ENCODE measurements at regions not wholly inside any gene's neighbourhood (a gene's known extent, or its start where the extent isn't known, plus 50 kb on each side); places are given as distances from the start of the nearest gene placed in this dataset.

GRCh38 chr20:48015943-48016723 lies 230.9 kb upstream of the SULF2 start:
- TF ChIP-seq CTCF (IDR thresholded peaks at IDR 0.05) = no peak
- no peak overlapping the region for H3K27ac Mint-ChIP-seq
- Histone ChIP-seq H4K20me1 (ENCODE audit: insufficient read depth, low read length) (no peaks in the 10 kb centered on the region), H3K27me3 (ENCODE audit: control insufficient read depth in 2 of 2, insufficient read depth in 2 of 2, low read length in 2 of 2) (peaks cover 0 to 4% of the 10 kb centered on the region in 2 donors), H3K4me2 (replicated peaks; ENCODE audit: extremely low read depth, low read length, poor library complexity, severe bottlenecking) (no peak overlapping the region), H3K9ac (ENCODE audit: insufficient read depth, low read length, poor library complexity, severe bottlenecking) (no peak overlapping the region), H3K9me3 (replicated peaks in 1 of 2; ENCODE audit: control insufficient read depth in 1 of 2, insufficient read depth in 1 of 2, low read length in 2 of 2) (peaks cover 9 to 15% of the 10 kb centered on the region in 2 donors), H3K4me1 (ENCODE audit: control insufficient read depth in 1 of 2, insufficient read depth in 2 of 2, low read length in 2 of 2) (no peaks in the 10 kb centered on the region), H3K79me2 (ENCODE audit: insufficient read depth, low read length) (no peaks in the 10 kb centered on the region), H3K27ac (ENCODE audit: low read depth in 1 of 2, low read length in 2 of 2) (no peak overlapping the region), H3K36me3 (replicated peaks in 1 of 2; ENCODE audit: control insufficient read depth in 1 of 2, insufficient read depth in 2 of 2, low read length in 2 of 2) (no peaks in the 10 kb centered on the region), H3K4me3 (replicated peaks in 1 of 3; ENCODE audit: low read depth in 2 of 3, low read length in 3 of 3) (no peak overlapping the region), H2AFZ (ENCODE audit: insufficient read depth, low read depth, low read length, poor library complexity, severe bottlenecking) (no peak overlapping the region)
- H3K4me3 Mint-ChIP-seq = no peak overlapping the region
- H3K27me3 Mint-ChIP-seq (ENCODE audit: low read depth in 3 of 3) = peaks cover 9 to 32% (median 18%) of the 10 kb centered on the region in 3 donors
- peaks cover 4 to 25% (median 20%) of the 10 kb centered on the region in 7 donors for H3K9me3 Mint-ChIP-seq
- intact Hi-C loops (cut with micrococcal nuclease) = no loop called here
- H3K4me1 Mint-ChIP-seq = peaks cover 8% of the 10 kb centered on the region
- 92% methylated on average over 7 of the region's 11 CpGs for WGBS (ENCODE audit: insufficient coverage)
- DNase-seq = no peak
- H3K36me3 Mint-ChIP-seq = no peaks in the 10 kb centered on the region

GRCh38 chr20:48015141-48015910 lies 230.0 kb upstream of the SULF2 start:
- intact Hi-C loops (cut with micrococcal nuclease) = no loop called here

More at GRCh38 chr20:48015141-48015910, 230.0 kb upstream of the SULF2 start:
- Histone ChIP-seq H3K4me2 (replicated peaks; ENCODE audit: extremely low read depth, low read length, poor library complexity, severe bottlenecking) (no peak overlapping the region), H3K4me3 (replicated peaks in 1 of 3; ENCODE audit: low read depth in 2 of 3, low read length in 3 of 3) (no peak overlapping the region), H3K27ac (ENCODE audit: low read depth in 1 of 2, low read length in 2 of 2) (no peak overlapping the region), H4K20me1 (ENCODE audit: insufficient read depth, low read length) (no peaks in the 10 kb centered on the region), H3K79me2 (ENCODE audit: insufficient read depth, low read length) (no peaks in the 10 kb centered on the region), H3K4me1 (ENCODE audit: control insufficient read depth in 1 of 2, insufficient read depth in 2 of 2, low read length in 2 of 2) (no peaks in the 10 kb centered on the region), H3K27me3 (ENCODE audit: control insufficient read depth in 2 of 2, insufficient read depth in 2 of 2, low read length in 2 of 2) (peaks cover 0 to 4% of the 10 kb centered on the region in 2 donors), H3K9me3 (replicated peaks in 1 of 2; ENCODE audit: control insufficient read depth in 1 of 2, insufficient read depth in 1 of 2, low read length in 2 of 2) (peaks cover 10 to 23% of the 10 kb centered on the region in 2 donors), H2AFZ (ENCODE audit: insufficient read depth, low read depth, low read length, poor library complexity, severe bottlenecking) (no peak overlapping the region), H3K9ac (ENCODE audit: insufficient read depth, low read length, poor library complexity, severe bottlenecking) (no peak overlapping the region), H3K36me3 (replicated peaks in 1 of 2; ENCODE audit: control insufficient read depth in 1 of 2, insufficient read depth in 2 of 2, low read length in 2 of 2) (no peaks in the 10 kb centered on the region)
- H3K4me1 Mint-ChIP-seq = peaks cover 8% of the 10 kb centered on the region
- peaks cover 4 to 25% (median 20%) of the 10 kb centered on the region in 7 donors for H3K9me3 Mint-ChIP-seq
- no peak for DNase-seq
- peaks cover 8 to 26% (median 14%) of the 10 kb centered on the region in 3 donors for H3K27me3 Mint-ChIP-seq (ENCODE audit: low read depth in 3 of 3)
- TF ChIP-seq CTCF (IDR thresholded peaks at IDR 0.05) = no peak
- no peaks in the 10 kb centered on the region for H3K36me3 Mint-ChIP-seq
- WGBS (ENCODE audit: insufficient coverage) = no CpG with 5 or more reads among the region's 8 CpGs
- H3K4me3 Mint-ChIP-seq = no peak overlapping the region
- H3K27ac Mint-ChIP-seq = no peak overlapping the region

Data from CD14-positive monocyte (primary cell).